ENCODE measurements at regions not wholly inside any gene's neighbourhood (a gene's known extent, or its start where the extent isn't known, plus 50 kb on each side); places are given as distances from the start of the nearest gene placed in this dataset.

GRCh38 chr2:157930728-157931127, 54.6 kb upstream of the ACVR1 start:
- TF ChIP-seq CTCF (IDR thresholded peaks at IDR 0.05) (no peak), POLR2A (IDR thresholded peaks at IDR 0.05) (no peak)

Measured in heart left ventricle (tissue), 13 donors.